ENCODE measurements at regions not wholly inside any gene's neighbourhood (a gene's known extent, or its start where the extent isn't known, plus 50 kb on each side); places are given as distances from the start of the nearest gene placed in this dataset.

DNA sequence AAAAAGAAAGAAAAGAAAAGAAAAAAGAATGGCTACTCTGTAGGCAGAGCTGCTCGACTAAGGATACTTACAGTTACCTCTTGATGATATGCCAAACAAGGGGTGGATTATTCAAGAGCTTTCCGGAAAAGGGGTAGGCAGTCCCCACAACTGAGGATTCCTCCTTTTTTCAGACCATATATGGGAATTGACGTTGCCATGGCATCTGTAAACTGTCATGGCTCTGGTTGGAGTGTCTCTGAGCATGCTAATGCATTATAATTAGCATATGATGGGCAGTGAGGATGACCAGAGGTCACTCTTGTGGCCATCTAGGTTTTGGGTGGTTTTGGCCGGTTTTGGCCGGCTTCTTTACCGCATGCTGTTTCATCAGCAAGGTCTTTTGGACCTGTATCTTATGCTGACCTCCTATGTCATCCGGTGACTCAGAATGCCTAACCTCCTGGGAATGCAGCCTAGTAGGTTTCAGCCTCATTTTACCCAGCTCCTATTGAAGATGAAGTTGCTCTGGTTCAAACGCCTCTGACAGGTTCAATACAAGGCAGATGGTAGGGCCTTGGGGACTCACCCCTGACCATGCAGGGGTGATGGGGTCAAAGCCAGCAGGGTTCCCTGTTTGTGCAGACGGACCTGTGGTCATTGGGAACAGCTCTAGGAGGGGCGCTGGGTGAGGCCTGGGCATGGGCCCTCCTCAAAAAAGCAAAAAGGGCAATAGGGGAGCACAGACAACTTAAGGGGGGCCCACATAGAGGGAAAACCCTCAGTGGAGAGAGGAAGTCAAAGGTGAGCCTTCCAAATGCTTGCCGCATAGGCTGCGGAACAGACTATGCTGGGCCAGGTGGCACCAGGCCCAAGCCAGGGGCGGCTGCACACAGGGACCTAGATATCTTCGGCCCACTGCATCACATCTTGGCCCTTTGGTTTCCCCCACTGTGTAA is 251.2 kb upstream of the RAB6C start:
- FAIRE-seq, result no peak

GRCh38 chr2:129729011-129729410 is 250.5 kb upstream of the RAB6C start:
- no peak for FAIRE-seq

GRCh38 chr2:129729646-129730045 is 249.8 kb upstream of the RAB6C start:
- FAIRE-seq, result no peak

GRCh38 chr2:129730979-129731378 is 248.5 kb upstream of the RAB6C start:
- FAIRE-seq, result no peak

DNA sequence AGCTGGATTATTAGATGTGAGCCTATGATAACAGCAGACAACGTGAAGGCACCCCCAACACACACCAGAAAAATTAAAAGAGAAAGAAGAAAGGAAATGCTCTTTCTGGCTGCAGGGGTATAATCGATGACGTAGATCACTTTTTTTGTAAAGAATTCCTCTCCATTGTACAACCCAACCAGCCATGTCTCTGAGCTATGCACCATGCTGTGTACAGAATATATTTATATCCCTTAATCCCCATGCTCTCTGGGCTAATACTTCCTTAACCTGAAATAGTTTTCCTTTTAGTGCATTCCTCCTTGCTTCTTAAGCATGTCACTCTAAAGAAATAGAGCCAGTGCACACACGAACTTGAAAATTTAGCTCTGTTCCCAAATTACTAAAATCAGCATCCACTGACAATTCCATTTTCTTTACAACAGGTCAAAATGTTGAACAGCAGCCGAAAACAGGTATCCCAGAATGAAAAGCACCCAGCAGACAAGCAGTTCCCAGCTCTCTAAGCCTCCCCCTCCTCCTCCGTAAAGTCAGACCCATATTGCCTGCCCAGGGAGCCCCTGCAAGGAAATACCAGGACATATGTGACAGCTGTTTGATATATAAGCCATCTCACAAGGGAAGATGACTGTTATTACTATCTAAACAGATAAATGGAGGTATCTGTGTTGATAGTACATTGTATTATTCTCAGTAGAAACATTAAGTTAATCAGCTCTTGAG is 247.4 kb upstream of the RAB6C start:
- no peak for FAIRE-seq

GRCh38 chr2:129732630-129733026 is 246.8 kb upstream of the RAB6C start:
- FAIRE-seq, result no peak

GRCh38 chr2:129733041-129733440 is 246.4 kb upstream of the RAB6C start:
- FAIRE-seq, result no peak

GRCh38 chr2:129733579-129733978 is 245.9 kb upstream of the RAB6C start:
- FAIRE-seq, result no peak

- FAIRE-seq, result no peak
Observed at GRCh38 chr2:129734343-129735034, 245.0 kb upstream of the RAB6C start.

DNA sequence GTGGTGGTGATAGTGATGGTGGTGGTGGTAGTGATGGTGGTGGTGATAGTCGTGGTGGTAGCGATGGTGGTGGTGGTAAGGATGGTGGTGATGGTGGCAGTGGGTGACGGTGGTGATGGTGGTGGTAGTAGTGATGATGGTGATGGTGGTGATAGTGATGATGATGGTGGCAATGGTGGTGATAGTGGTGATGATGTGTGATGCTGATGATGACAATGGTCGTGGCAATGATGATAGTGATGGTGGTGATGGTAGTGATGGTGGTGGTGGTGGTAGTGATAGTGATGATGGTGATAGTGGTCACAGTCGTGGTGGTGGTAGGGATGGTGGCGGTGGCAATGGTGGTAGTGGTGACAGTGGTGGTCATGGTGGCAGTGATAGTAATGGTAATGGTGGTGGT is 243.9 kb upstream of the RAB6C start:
- FAIRE-seq, result no peak

DNA sequence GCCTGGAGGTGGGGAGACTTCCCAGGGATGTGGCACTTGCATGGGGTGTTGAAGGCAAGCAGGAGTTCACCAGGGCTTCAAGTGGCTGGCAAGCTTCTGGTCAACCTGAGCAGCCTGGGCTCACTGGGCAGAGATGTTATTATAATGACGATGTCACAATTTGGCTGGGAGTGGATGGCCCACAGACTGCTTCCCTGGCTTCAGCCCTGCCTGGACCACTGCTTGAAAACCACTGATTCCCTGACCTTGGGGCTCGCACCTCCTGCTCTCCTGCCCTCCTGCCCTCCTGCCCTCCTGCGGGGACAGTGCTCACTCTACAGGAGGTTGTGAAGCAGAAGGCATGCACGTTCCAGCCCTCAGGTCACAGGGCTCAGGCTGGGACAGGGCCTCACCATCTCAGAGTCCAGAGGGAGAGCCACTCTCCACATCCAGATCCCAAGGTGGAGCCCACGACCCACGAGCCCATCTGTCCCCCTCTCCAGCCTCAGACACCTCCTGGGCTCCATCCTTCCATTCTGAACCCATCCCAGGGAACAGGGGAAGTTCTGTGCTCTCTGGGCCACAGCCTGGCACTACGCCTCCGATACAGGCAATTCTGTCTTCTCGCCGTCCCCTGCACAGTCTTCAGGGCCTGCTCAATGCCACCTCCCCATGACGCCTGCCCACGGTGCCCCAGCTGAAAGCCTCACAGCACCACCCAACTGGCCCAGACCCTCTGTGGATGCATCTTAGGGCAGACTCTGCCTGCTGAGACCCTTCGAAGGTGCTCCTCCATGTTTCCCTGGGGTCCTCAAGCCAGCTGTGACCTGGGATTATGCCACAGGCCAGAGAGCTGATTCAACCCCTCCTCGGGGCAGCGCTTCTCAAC is 241.6 kb upstream of the RAB6C start:
- FAIRE-seq, result no peak

DNA sequence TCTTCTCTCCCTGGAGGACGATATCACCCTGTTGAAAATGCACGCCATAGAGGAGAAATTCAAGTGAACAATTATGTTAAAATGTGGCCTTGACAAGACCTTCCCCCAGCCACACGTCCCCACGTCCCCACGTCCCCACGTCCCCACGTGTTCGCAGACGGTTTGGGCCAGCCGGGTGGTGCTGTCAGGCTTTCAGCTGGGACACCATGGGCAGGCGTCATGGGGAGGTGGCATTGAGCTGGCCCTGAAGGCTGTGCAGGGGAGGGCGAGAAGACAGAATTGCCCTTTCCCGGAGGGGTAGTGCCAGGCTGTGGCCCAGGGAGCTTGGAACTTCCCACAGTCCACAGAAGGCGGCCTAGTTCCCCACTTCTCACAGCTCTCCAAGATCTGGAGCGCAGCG is 240.7 kb upstream of the RAB6C start:
- FAIRE-seq, result no peak

- no peak for FAIRE-seq
Observed at GRCh38 chr2:129740504-129740903, 239.0 kb upstream of the RAB6C start.

DNA sequence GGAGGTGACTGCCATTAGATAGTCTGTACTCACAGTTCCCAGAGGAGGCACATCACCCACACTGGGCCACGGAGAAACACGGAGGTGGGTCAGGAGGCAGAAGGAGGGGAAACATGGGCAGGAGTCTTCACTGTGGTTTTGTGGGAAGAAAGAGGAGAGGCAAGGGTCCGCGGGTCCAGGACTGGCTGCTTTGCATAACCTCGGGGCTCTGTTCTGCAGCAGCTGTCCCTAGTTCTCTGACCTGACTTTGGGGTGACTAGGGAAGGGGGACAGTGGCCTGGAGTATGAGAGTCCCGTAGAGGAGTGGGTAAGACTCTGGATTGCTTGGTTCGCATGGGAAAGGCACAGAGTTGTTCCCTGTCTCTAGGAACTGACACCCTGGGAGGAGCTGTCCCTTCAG is 238.3 kb upstream of the RAB6C start:
- FAIRE-seq, result no peak

GRCh38 chr2:129741623-129742022 is 237.8 kb upstream of the RAB6C start:
- FAIRE-seq, result no peak

DNA sequence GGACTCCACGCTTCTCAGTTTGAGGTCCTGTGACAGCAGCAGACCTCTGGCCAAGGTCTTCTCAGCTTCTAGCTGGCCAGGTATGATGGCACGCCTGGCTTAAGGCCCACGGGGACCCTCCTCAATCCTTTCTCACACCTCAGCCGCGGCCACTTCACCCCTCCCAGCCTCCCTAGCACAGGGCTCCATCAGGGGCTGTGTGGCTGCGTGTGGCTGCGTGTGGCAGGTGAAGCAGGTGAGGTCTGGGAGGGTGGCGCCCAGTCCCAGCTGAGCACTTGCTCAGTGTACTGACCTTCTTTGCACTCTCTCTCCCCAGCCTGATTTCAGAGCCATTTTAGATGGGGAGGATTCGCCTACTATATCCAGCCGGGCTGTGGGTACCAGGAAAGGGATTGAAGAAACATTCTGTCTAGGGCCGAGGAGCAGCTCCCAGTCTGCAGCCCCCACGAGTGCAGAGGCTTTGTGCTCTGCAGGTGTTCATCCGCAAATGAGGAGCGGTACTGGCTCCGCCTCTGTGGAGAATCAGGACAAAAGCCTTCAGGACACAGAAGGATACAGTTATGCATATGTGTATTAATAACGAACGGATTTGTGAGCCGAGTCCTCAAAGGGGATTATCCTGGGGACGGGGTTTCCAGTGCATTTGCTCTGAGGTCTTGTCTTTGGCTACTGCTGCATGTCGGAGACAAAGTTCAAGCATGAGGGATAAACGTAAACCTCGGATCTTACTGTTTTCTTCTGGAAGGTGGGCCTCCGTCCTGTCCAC is 236.9 kb upstream of the RAB6C start:
- no peak for FAIRE-seq

DNA sequence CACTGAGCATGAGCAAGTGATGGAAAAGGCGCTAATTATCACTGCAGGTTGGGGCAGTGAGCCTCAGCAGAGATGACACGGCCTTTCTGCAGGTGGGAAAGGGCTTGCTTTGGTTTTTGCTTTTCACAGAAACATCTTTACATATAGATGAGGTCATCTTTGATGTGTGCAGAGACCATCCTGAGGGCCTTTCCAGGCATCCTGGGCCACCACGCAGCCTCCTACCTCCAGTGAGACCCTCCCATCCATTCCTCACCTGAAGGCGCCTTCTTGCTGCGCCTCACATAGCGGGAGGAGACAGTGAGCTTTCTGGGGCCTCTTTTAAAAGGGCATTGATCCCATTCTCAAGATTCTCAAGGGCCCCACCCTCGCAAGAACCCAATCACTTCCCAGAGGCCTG is 235.3 kb upstream of the RAB6C start:
- FAIRE-seq, result no peak

GRCh38 chr2:129744649-129745048 is 234.8 kb upstream of the RAB6C start:
- FAIRE-seq, result no peak

GRCh38 chr2:129747500-129748125 is 231.9 kb upstream of the RAB6C start:
- no peak for FAIRE-seq

GRCh38 chr2:129748250-129748649 is 231.2 kb upstream of the RAB6C start:
- no peak for FAIRE-seq

GRCh38 chr2:129748653-129749052 is 230.8 kb upstream of the RAB6C start:
- no peak for FAIRE-seq

Measured in endometrium (tissue), 2 donors.